ENCODE measurements at regions not wholly inside any gene's neighbourhood (a gene's known extent, or its start where the extent isn't known, plus 50 kb on each side); places are given as distances from the start of the nearest gene placed in this dataset.

DNA sequence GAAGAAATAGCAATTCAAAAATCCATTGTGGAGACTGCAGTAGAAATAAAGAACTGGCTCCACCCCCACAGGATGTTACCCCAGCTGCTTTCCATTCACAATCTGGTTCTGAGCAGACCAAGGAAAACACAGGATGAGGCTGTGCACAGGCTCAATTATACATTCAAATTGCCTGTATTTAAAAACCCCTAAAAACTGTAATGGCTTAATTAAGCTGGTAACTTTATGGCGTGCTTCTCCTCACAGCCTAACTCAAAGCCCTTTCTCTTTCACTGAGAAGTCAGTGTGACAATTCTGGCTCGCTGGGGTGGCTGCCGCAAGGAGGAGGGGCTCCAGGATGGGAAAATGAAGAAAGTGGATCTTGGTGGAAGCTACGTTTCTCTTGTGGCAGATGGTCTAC, 1191.1 kb downstream of the SORCS1 start:
- peak; percentile 47 for DNase-seq

DNA sequence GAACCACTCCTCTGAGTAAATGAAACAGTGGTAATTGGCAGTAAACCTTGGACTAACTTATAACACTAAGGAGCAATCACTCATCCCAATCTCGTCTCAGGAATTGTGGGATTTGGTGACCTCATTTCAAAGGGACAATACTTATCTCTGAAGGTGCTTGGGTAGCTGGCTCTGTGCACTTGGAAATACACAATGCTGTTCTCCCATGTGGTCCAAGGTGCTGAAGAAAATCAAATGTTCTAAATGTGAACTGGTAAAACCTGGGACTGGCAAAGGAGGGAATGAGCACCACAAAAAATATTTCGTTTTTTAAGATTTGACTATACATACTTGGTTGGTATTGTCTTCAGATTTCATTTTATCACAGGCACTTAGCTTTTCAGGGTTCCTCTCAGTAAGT, 1193.0 kb downstream of the SORCS1 start:
- DNase-seq = no peak

DNA sequence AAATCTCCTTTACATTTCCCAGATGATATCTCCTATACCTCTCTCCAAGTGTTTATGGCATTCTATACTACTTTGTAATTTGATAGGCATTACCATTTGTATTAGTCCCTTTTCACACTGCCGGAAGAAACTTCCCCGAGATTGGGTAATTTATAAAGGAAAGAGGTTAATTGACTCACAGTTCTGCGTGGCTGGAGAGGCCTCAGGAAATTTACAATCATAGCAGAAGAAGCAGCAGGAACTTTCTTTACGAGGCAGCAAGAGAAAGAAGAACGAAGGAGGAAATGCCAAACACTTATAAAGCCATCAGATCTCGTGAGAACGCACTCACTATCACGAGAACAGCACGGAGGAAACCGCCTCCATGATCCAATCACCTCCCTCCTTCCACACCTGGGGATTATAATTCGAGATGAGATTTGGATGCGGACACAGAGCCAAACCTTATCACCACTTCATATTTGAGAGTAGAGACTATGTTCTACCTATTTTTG, 1194.6 kb downstream of the SORCS1 start:
- no peak for DNase-seq

DNA sequence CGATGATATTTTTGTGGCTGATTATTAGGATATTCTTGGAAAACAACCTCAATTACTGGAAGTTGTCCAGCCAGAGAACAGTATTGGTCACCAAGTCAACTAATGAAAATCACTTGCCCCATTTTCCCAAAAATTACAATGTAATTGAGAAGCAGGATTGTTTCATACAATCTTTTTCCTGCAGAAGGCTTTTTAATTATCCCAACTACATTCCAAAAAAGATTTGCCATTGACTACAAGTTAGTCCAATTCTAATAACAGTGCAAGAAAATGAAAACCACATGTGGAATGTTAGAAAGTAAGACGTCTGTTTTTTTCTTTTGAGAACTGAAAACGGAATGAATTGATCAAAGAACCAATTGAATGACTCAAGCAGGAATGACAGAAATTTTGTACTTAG, 1195.8 kb downstream of the SORCS1 start:
- no peak for DNase-seq

DNA sequence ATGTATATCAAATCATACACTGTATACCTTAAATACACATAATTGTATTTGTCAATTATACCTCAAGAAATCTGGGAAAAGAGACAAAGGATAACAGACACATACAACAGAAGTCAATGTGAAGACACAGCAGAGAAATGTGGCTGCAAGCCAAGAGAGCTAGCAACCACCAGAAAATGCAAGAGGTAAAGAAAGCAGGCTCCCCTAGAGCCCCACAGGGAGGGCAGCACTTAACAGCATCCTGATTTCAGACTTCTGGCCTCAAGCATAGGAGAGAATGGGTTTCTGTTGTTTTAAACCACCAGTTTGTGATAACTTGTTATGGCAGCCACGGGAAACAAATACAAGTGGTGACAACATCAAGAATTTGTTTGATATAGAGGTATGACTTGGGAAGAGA, 1197.2 kb downstream of the SORCS1 start:
- peak; percentile 24 for DNase-seq

DNA sequence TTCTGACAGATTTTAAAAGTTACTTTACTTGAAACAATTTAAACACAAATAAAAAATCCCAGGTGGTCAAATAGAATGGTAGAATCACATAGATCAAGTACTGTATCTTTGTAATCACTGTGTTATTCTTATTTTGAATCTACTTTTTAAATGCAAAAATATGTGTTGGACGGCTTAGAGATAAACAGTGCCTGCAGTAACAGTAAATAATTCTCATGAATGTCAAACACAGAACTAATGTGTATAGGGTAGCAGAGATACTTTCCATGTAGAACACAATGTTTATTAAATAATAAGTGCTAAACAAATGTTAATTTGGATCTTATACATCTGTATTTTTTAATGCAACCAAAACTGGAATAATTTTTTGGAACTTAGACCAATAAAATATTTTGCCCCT, 1199.4 kb downstream of the SORCS1 start:
- no peak for DNase-seq

DNA sequence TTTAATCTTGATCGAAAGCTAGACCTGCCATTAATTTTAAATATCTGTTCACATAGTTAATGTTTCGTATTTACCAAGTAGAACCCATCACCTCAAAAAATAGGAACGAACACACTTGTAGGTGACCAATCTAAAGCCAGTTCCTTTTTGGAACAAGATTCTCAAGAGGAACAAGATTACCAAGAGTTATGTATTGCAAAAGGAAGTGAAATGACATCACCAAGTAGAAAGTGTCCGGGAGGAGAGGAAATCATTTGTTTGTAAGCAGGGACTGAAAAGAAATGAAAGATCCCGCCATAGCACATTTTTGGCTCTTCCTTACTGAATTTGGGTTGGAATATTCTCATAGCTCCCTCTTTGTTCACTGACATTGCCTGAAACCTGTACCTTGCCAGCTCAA, 1200.5 kb downstream of the SORCS1 start:
- no peak for DNase-seq

DNA sequence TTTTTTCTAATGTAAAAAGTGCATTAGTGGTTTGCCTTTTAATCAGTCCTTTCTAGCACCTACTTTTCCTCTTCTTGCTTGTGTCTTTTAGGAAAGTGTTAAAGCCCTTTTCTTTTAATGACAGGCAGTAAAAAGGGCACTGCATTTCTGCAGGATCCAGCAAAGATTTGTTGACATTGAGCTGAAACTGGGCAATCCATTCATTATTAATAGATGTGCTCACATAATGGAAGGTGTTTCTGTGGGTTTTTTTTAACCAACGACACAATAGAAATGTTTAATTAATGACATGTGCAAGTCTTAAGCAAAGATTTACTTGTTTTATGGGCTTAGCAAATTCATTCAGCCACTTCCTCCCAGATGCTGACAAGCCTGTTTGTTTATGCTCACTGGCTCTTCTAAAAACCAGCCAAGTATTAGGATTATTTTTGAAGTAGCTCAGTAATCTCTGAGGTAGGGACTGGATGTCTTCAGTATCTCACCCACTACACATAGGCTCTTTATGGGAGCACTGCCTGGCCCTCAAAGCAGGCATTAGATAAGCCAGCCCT, 1201.1 kb downstream of the SORCS1 start:
- no peak for DNase-seq

DNA sequence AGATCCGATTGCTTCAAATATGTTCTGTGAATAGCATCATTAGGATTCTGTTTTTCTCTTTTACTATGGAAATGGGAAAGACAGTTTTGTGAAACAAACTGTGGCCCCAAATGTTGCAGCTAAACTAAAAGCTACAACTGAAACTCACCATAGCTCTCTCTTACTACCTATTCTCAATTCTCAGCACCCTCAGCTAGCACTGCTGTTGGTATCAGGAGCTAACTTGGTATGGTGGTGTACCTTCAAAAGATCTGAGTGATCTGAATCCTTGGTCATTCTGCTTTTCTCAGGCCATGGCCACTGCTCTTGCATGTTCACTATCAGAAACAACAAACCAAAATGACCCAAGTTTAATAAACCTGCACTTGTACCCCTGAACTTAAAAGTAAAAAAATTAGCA, 1208.0 kb downstream of the SORCS1 start:
- no peak for DNase-seq

DNA sequence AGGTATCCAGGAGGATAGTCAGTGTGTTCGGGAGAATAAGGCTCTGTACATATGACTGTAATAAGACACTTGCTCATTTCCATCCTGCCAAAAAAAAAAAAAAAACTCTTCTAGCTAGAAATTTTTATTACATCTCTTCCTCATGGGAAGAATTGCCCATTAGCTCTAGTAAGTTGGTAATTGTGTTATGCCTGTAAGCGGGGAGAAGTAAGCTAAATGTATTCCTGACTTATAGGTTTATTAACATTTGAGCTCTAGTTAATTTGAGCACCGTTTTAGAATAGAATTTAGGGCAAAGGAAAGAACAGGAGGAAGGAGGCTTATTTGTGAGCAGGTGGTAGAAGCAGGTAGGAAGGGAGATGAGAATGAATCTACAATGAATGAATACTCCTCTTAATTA, 1210.6 kb downstream of the SORCS1 start:
- no peak for DNase-seq

DNA sequence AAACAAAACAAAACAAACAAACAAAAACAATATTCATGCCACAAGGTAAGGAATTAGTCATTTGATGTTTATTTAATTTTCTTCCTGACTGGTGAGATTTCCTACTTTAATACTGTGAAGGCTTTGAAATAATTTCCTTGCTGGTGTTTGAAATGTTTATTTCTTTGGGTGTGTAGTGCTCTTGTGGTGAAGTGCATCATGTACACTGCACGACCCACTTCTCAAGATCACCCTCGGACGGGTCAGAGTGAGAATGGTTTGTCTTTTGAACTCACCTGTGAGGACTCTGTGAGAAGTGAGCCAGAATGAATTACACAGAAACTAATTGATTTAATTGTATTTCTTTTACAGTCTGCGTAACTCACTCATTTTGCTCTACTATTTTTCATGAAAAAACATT, 1211.5 kb downstream of the SORCS1 start:
- DNase-seq = no peak

DNA sequence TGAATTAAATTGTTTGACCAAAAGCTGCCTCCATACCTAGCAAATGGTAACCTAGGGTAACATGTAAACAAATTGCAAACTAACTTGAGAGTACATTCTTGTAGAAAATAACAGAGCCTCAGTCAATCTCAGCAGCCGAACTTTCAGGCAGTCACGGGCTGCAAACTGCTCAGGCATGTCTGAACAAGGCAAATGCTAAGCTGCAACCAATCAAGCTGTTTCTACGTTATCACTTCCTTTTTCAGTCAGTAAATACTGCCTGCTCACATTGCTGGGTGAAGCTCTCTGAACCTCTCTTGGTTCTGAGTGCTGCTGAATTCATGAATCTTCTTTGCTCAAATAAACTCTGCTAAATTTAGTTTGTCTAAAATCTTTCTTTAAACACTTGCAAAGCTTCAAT, 1212.4 kb downstream of the SORCS1 start:
- peak; percentile 68 for DNase-seq

DNA sequence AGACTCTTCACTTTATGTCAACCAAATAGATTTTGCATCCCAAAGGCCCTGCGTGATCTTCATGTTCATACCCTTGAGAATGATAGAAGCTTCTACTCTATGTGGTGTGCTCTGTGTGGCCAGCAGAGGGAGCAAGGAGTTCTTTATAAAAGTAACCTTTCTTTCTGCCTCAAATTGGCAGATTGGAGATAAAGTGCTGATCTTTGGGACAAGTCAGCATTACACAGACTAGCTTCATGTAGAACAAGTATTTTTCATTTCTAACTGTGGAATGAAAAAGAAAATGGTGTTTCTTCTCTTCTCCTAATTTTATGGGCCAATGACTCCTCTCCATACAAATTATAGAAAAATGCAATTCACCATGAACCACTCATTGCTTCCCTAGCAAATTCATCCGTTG, 1214.1 kb downstream of the SORCS1 start:
- DNase-seq = peak; percentile 84

DNA sequence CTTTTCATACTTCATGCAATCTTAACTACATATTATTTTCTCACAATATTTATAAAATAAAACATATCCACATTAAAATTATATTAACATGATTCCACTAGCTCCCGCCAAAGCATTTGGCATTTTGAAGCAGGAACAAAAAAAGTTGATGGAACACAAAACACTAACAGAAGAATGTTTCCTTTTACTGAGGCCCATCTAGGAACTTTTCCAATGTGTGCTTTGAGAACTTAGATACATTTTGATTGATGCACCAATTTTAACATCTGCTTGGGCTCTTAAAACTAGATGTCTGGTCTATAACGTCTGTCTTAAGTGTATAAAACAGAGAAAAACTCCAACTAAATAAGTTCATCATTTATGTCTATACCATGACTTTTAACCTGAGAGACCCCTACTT, 1214.8 kb downstream of the SORCS1 start:
- peak; percentile 77 for DNase-seq

DNA sequence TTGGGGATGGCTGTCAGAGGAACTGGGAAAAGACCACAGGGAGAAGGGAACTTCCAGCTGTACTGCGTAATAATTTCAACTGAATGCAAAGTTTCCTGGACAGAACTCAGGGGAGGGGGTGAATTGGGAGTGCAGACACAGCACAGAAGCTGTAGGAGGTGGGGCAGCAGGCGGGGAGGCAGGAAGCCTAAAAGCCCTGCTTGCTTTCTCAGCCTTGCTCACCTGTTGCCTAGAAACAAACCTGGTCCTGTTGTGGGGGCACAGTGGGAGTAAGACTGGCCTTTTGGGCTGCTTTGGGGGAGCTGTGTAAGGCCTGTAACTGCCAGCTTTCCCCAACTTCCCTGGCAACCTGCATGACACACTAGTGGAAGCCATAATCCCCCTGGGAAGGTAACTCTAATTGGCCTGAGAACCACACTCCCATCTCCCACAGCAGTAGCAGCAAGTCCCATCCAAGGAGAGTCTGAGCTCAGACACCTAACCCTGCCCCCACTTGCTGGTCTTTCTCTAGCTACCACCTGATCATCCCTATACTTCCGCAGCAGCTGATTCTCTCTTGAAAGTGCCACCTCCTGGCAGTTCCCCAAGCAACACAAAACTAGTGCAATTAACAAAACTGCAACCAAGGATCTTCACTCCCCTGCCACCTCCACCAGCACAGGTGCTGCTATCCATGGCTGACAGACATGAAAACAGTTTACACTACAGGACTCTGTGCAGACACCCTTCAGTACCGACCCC, 1239.3 kb downstream of the SORCS1 start:
- no peak for DNase-seq

DNA sequence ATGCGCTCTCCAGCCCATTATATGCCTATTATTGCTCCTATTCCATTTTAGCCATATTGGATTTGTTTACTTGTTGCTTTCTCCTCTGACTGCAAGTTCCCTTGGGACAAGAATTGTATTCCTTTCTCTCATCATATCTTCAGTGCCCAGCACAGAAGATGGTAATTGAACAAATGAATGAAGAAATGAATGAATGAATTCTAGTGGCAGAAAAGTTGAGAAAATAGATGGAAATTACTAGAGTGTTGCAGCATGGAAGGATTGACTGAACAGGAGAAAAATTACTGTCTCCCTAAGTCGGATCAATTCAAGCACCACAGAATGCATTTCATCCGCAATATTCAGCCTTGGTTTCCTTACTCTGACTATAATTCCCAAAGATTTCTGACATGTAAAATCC, 1243.2 kb downstream of the SORCS1 start:
- DNase-seq = no peak

DNA sequence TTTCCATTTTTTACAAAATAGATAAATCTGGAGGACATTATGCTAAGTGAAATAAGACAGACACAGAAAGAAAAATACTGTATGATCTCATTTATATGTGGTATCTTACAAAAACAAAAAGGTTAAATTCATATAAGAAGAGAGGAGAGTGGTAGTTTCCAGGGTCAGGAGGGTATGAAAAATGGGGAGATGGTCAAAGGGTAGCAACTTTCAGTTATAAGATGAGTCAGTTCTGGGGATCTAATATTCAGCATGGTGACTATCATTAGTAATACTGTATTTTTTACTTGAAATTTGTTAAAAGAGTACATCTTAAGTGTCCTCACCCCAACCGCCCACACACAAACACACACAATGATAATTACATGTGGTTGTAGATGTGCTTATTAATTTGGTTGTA, 1250.1 kb downstream of the SORCS1 start:
- DNase-seq = no peak

DNA sequence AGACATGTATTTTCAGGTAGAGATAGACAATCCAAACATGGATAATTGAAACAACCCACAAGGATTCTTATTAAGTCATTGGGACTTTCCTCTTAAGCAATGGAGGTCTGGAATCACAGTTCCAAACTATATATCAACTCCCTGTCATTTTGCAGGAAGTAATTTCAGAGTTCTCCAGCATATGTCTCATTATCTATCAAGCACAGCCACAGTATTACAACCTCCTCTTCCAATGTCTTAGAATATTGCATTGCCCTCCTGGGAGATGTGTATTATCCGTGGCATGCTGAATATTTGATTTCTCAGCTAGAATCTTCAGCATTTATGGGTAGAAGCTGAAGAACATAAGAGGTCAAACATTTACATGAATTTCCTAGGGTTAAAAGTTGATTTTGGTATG, 1255.8 kb downstream of the SORCS1 start:
- no peak for DNase-seq

DNA sequence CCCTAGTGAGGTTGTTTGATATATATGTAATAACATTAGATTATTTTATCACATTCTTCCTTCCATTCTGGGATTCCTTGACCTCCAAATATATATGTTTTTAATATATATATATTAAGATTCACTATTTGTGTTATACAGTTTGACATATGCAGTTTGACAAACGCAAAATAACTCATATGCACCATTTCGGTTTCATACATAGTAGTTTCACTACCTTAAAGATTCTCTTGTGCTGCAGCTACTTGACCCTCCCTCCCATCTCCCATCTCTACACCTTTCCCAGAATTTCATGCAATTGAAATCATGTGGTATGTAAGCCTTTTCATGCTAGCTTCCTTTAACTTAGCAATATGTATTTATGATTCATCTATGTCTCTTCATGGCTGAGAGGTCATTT, 1244.4 kb downstream of the SORCS3 start:
- no peak for DNase-seq

DNA sequence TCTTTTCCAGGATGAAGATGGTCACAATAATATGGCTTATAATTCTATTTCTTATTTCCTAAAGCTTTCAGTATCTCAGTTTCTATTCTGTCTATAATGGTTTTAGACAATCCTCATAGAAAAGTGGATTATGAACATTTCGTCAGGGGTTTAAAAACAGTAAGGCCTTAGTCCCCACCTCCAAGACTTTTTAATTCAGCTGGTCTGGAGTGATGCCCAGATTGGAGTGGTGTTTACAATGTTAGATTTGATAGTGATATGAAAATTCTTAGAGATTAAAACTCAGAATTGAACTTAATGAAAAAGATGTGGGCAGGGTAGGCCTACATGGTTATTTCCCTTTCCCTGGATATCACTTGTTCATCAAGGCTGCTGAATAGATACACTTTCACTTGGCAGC, 1238.3 kb downstream of the SORCS3 start:
- no peak for DNase-seq

DNA sequence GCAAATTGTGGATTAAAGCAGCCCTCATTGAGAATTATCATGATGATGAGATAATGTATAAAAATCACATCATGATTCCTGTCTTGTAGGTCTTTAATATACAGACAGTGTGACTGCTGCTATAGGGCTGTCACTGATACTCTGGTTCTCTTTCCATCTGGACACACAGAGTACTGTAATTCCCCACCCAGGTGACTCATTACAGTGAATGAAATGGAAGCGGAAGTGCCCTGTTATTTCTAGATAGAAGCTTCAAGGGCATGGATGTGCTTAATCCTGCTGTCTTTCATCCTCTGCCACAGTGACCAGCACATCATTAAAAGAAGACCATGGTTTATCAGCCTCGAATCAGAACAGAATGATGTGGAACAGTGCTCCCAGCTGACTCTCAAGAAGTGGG, 1234.0 kb downstream of the SORCS3 start:
- no peak for DNase-seq

DNA sequence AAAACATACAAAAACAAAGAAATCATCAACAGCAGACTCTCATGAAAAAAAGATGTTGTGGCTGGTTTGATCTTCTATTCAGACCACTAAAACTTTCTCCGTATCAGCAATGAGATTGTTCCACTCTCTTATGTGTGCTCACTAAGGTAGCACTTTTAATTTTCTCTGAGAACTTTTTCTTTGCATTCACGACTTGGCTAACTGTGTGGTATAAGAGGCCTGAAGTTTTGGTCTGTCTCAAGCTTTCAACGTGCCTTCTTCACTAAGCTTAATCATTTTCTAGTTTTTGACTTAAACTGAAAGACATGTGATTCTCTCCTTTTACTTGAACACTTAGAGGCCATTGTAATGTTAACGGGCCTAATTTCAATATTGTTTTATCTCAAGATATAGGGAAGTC, 1231.6 kb downstream of the SORCS3 start:
- DNase-seq = no peak

DNA sequence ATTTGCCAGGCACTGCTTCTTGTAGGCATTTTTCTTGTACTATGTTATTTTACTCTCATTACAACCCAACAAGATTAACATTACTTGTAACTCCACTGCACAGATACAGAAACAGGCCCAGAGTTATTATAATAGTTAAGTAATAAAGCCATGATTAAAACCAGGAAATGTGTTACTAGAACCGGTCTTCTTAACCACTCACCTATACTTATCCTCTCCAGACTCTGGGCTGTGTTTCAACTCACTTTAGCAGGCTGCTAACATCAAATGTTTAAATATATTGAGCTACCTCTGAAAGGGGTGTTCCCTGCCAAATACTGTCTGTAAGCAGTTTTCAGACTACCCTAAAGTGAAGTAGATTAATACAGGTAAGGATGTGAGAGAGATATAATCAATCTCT, 1227.8 kb downstream of the SORCS3 start:
- no peak for DNase-seq

DNA sequence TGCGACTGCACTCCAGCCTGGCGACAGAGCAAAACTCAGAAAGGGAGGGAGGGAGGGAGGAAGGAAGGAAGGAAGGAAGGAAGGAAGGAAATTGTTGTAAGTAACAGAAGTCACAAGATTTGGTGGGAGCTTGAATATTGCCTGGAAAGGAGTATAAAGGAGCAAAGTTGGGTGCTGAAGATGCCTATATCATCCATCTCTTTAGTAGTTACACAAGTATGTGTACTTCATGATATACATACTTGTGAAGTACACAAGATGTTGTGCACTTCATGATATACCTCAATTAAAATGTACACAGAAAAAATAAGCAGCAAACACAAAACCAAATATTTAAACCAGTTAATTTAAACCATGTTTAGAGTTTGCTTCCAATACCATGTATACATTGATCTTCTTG, 1223.8 kb downstream of the SORCS3 start:
- DNase-seq = no peak
